CD1c-positive myeloid dendritic cell (primary cell): ENCODE measurements at regions not wholly inside any gene's neighbourhood (a gene's known extent, or its start where the extent isn't known, plus 50 kb on each side); places are given as distances from the start of the nearest gene placed in this dataset.

ENCODE experiments used
- DNase-seq: peaks from one replicate; pipeline ENCODE4 v3.0.0-alpha.2; 2016; ENCODE audit errors: extremely low spot score

GRCh38 chr13:84332346-84332745 is 450.1 kb upstream of the SLITRK1 start:
- DNase-seq: no peak

GRCh38 chr13:84315527-84315926 is 433.3 kb upstream of the SLITRK1 start:
- no peak for DNase-seq

GRCh38 chr13:84303035-84303434 is 420.8 kb upstream of the SLITRK1 start:
- no peak for DNase-seq

GRCh38 chr13:84297251-84297650 is 415.0 kb upstream of the SLITRK1 start:
- no peak for DNase-seq

- DNase-seq: no peak
Observed at GRCh38 chr13:84296401-84296800, 414.1 kb upstream of the SLITRK1 start.

- DNase-seq: no peak
Observed at GRCh38 chr13:84294576-84294975, 412.3 kb upstream of the SLITRK1 start.

- no peak for DNase-seq
Observed at GRCh38 chr13:84290386-84290785, 408.1 kb upstream of the SLITRK1 start.

- DNase-seq: no peak
Observed at GRCh38 chr13:84279166-84279565, 396.9 kb upstream of the SLITRK1 start.

GRCh38 chr13:84272877-84273562 is 390.7 kb upstream of the SLITRK1 start:
- no peak for DNase-seq

- DNase-seq: no peak
Observed at GRCh38 chr13:84265257-84265764, 383.0 kb upstream of the SLITRK1 start.

GRCh38 chr13:84263354-84264069 is 381.2 kb upstream of the SLITRK1 start:
- no peak for DNase-seq

- no peak for DNase-seq
Observed at GRCh38 chr13:84255226-84255797, 373.0 kb upstream of the SLITRK1 start.

GRCh38 chr13:84249463-84249862 is 367.2 kb upstream of the SLITRK1 start:
- DNase-seq: no peak

- DNase-seq: no peak
Observed at GRCh38 chr13:84243340-84243739, 361.1 kb upstream of the SLITRK1 start.

GRCh38 chr13:84239032-84239431 is 356.8 kb upstream of the SLITRK1 start:
- no peak for DNase-seq

GRCh38 chr13:84238381-84238780 is 356.1 kb upstream of the SLITRK1 start:
- no peak for DNase-seq

GRCh38 chr13:84237143-84237542 is 354.9 kb upstream of the SLITRK1 start:
- DNase-seq: no peak

GRCh38 chr13:84234416-84234815 is 352.1 kb upstream of the SLITRK1 start:
- no peak for DNase-seq

- no peak for DNase-seq
Observed at GRCh38 chr13:84230568-84230967, 348.3 kb upstream of the SLITRK1 start.

GRCh38 chr13:84211048-84211447 is 328.8 kb upstream of the SLITRK1 start:
- no peak for DNase-seq

- no peak for DNase-seq
Observed at GRCh38 chr13:84208246-84208910, 326.1 kb upstream of the SLITRK1 start.

GRCh38 chr13:84207509-84207908 is 325.2 kb upstream of the SLITRK1 start:
- no peak for DNase-seq
